ENCODE measurements at regions not wholly inside any gene's neighbourhood (a gene's known extent, or its start where the extent isn't known, plus 50 kb on each side); places are given as distances from the start of the nearest gene placed in this dataset.

DNA sequence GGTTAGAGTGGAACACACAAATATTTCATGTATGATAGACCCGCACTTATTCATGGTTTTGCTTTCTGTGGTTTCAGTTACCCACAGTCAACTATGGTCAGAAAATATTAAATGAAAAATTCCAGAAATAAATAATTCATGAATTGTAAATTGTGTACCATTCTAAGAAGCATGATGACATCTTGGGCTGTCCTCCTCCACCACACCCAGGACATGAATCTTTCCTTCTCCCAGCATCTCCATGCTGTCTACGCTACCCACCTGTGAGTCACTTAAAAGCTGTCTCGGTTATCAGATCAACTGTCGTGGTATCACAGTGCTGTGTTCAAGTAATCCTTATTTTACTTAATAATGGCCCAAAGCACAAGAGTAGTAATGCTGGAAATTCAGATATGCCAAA lies 419.6 kb upstream of the NRP1 start:
- TF ChIP-seq CTCF (IDR thresholded peaks at IDR 0.05): no peak
- TF ChIP-seq POLR2A (IDR thresholded peaks at IDR 0.05): no peak
